HL-60 (cell line): ENCODE measurements at regions not wholly inside any gene's neighbourhood (a gene's known extent, or its start where the extent isn't known, plus 50 kb on each side); places are given as distances from the start of the nearest gene placed in this dataset.

Experiments
- DNase-seq, 2 experiments: peaks; one replicate each; pipeline ENCODE4 v3.0.0-alpha.2; 2010 to 2020; ENCODE audit warnings: low read depth in 1 of 2, low spot score in 1 of 2
- H3K27ac ChIP-seq: fragments of 250-450 bp; sonication (Bioruptor Pico); replicated peaks from 2 replicates; pipeline ENCODE4 v1.5.1; 2020; ENCODE audit warnings: mild to moderate bottlenecking, moderate library complexity
- H3K27me3 ChIP-seq: fragments of 250-450 bp; sonication (Bioruptor Pico); 2 replicates; pipeline ENCODE4 v1.5.1; 2021; ENCODE audit warnings: mild to moderate bottlenecking, moderate library complexity; ENCODE audit not compliant: insufficient read depth, poor library complexity, severe bottlenecking
- H3K4me3 ChIP-seq: replicated peaks from 2 replicates; pipeline ENCODE4 v1.5.1; 2011; ENCODE audit warnings: mild to moderate bottlenecking, control low read depth, low read length; ENCODE audit not compliant: insufficient read depth
- GABPA ChIP-seq: IDR thresholded peaks from 2 replicates; pipeline ENCODE4 v1.6.1; 2012; ENCODE audit warnings: low read depth
- POLR2AphosphoS5 ChIP-seq: IDR thresholded peaks from 2 replicates; pipeline ENCODE4 v1.6.1; 2012; ENCODE audit warnings: low read depth
- SPI1 ChIP-seq: IDR thresholded peaks from 2 replicates; pipeline ENCODE4 v1.6.1; 2012; ENCODE audit warnings: low read depth, mild to moderate bottlenecking, borderline replicate concordance
- TF ChIP-seq, protein P1 (sequence below): IDR thresholded peaks from 2 replicates; pipeline ENCODE4 v1.6.1; 2012; ENCODE audit warnings: low read depth; ENCODE audit not compliant: insufficient replicate concordance
- TF ChIP-seq, protein P2 (sequence below): IDR thresholded peaks from one replicate; pipeline ENCODE4 v1.5.1; 2011; ENCODE audit warnings: low read length, control low read depth, inconsistent platforms; ENCODE audit not compliant: insufficient read depth

DNA sequence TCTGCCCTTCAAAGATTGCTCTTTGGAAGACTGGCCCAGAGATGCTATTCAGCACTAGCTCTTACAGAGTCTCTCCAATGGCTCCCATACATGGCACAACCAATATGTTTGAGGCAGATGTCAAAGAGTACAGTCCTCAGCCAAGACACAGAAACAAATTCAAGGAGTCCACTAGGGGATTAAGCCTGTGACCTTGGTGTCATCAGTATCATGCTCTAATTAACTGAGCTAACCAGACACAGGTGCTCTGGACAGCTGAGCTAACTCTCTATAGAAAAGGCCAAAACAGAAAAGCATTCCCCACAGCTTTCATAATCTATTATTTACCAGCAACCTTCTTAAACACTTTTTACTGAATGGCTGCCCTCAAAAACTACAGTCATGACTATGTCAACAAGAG lies 666.0 kb upstream of the PLXNA2 start:
- no peak for TF ChIP-seq SPI1
- no peak for TF ChIP-seq GABPA
- TF ChIP-seq, protein P1, sequence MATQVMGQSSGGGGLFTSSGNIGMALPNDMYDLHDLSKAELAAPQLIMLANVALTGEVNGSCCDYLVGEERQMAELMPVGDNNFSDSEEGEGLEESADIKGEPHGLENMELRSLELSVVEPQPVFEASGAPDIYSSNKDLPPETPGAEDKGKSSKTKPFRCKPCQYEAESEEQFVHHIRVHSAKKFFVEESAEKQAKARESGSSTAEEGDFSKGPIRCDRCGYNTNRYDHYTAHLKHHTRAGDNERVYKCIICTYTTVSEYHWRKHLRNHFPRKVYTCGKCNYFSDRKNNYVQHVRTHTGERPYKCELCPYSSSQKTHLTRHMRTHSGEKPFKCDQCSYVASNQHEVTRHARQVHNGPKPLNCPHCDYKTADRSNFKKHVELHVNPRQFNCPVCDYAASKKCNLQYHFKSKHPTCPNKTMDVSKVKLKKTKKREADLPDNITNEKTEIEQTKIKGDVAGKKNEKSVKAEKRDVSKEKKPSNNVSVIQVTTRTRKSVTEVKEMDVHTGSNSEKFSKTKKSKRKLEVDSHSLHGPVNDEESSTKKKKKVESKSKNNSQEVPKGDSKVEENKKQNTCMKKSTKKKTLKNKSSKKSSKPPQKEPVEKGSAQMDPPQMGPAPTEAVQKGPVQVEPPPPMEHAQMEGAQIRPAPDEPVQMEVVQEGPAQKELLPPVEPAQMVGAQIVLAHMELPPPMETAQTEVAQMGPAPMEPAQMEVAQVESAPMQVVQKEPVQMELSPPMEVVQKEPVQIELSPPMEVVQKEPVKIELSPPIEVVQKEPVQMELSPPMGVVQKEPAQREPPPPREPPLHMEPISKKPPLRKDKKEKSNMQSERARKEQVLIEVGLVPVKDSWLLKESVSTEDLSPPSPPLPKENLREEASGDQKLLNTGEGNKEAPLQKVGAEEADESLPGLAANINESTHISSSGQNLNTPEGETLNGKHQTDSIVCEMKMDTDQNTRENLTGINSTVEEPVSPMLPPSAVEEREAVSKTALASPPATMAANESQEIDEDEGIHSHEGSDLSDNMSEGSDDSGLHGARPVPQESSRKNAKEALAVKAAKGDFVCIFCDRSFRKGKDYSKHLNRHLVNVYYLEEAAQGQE = no peak
- TF ChIP-seq POLR2AphosphoS5 = no peak
- TF ChIP-seq, protein P2, sequence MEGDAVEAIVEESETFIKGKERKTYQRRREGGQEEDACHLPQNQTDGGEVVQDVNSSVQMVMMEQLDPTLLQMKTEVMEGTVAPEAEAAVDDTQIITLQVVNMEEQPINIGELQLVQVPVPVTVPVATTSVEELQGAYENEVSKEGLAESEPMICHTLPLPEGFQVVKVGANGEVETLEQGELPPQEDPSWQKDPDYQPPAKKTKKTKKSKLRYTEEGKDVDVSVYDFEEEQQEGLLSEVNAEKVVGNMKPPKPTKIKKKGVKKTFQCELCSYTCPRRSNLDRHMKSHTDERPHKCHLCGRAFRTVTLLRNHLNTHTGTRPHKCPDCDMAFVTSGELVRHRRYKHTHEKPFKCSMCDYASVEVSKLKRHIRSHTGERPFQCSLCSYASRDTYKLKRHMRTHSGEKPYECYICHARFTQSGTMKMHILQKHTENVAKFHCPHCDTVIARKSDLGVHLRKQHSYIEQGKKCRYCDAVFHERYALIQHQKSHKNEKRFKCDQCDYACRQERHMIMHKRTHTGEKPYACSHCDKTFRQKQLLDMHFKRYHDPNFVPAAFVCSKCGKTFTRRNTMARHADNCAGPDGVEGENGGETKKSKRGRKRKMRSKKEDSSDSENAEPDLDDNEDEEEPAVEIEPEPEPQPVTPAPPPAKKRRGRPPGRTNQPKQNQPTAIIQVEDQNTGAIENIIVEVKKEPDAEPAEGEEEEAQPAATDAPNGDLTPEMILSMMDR = no peak
- H3K27ac ChIP-seq = no peak overlapping the region
- H3K27me3 ChIP-seq = no peaks in the 10 kb centered on the region
- no peak overlapping the region for H3K4me3 ChIP-seq
- no peak for DNase-seq

DNA sequence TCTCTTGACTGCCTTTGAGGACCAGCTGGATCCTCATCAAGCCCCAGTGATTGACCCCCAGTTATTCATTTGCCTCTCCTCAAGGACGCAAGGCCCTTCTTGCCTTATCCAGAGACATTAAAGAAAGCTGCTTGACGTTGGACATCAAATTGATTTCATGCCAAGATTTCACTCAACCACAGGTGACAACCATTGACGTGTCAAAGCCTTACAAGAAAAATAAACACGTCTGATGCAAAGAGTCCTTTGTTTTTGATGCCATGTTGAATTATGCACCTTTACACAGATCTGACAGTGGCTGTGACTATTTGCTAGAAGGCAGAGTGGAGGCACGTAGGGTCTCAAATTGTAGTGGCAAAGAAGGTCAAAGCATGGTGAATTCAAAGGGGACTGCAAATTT lies 666.2 kb upstream of the CAMK1G start:
- no peak for TF ChIP-seq POLR2AphosphoS5
- TF ChIP-seq, protein P1 = no peak
- TF ChIP-seq, protein P2 = no peak
- no peak for TF ChIP-seq GABPA
- no peak for TF ChIP-seq SPI1
- Histone ChIP-seq H3K27ac (no peak overlapping the region), H3K27me3 (no peaks in the 10 kb centered on the region), H3K4me3 (no peak overlapping the region)
- no peak for DNase-seq

DNA sequence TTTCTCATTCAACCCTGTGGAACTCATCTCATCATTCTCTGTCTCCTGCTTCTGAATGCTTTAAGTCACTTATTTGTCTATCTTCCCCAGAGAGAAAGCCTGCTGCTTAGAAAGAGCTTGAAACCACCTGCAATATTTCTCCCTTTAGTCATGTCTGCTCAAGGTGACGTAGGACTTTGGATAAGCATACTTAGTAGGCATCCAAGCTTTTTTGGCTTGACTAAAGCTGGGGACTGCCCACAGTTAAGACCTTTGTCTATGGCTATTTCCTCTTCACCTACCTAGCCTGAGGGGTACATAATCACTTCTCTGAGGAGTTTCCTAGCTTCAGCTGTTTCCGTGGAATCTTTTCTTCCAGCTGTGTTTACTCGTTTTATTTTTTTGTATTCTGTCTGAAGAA lies 665.8 kb upstream of the CAMK1G start:
- H3K27ac ChIP-seq = no peak overlapping the region
- no peaks in the 10 kb centered on the region for H3K27me3 ChIP-seq
- DNase-seq = no peak
- TF ChIP-seq SPI1 = no peak
- TF ChIP-seq, protein P1 = no peak
- TF ChIP-seq, protein P2 = no peak
- TF ChIP-seq POLR2AphosphoS5 = no peak
- TF ChIP-seq GABPA = no peak
- H3K4me3 ChIP-seq = no peak overlapping the region
